Astrocyte of the spinal cord (primary cell): ENCODE measurements at regions not wholly inside any gene's neighbourhood (a gene's known extent, or its start where the extent isn't known, plus 50 kb on each side); places are given as distances from the start of the nearest gene placed in this dataset.
"Not testable (repeated sequence)": the region's sequence is repeated elsewhere in the genome, so short reads cannot be mapped to it uniquely, and the experiment has no call there.

Experiments used
- DNase-seq: peaks from one replicate; pipeline ENCODE4 v3.0.0; 2011; ENCODE audit warnings: low read depth, low spot score
- H3K4me3 ChIP-seq: 2 replicates; pipeline ENCODE4 v1.5.1; 2011; ENCODE audit warnings: low read depth, mild to moderate bottlenecking, low read length, moderate library complexity
- CTCF ChIP-seq: IDR thresholded peaks from 2 replicates; pipeline ENCODE4 v1.5.1; 2012; ENCODE audit warnings: low read depth, mild to moderate bottlenecking, low read length, inconsistent platforms
- in situ Hi-C: cut with HindIII; loops from 2 replicates; pipeline ENCODE4 v1.10.0; 2017; ENCODE audit warnings: low sequenced_read_pairs

DNA sequence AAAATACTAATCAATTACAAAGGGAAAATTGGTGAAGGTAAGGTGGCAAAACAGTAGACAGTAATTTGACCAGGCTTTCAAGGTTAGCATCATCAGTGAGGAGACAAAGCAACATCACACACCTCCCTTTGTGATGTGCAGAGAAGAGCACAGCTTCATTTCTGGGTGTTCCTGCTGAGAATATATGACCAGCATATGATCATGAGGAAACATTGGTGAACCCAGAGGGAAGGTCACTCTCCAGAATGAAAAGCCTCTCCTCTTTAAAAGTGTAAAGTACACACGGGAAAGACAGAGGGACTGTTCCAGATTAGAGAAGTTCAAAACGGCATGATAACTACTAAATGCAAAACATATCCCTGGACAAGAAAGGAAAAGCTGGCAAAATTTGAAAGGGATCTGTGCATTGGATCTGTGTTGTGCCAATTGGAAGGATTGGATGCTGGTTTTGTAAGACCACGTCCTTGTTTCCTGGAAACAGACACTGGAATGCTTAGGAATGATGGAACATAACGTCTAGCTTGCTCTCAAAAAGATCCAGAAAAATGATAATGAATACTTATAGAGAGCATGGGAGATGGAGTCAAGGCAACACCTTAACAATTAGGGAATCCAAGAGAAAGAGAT lies 80.6 kb upstream of the MITF start:
- TF ChIP-seq CTCF: no peak
- in situ Hi-C loops: no loop called here
- DNase-seq: no peak
- H3K4me3 ChIP-seq: no peak overlapping the region

- DNase-seq, in situ Hi-C loops, H3K4me3 ChIP-seq: not testable (repeated sequence)
Measured at GRCh38 chr3:69657030-69657429, 82.2 kb upstream of the MITF start.

GRCh38 chr3:69651765-69652164 lies 87.5 kb upstream of the MITF start:
- no peak for TF ChIP-seq CTCF
- H3K4me3 ChIP-seq: no peak overlapping the region
- in situ Hi-C loops: no loop called here
- DNase-seq: no peak

DNA sequence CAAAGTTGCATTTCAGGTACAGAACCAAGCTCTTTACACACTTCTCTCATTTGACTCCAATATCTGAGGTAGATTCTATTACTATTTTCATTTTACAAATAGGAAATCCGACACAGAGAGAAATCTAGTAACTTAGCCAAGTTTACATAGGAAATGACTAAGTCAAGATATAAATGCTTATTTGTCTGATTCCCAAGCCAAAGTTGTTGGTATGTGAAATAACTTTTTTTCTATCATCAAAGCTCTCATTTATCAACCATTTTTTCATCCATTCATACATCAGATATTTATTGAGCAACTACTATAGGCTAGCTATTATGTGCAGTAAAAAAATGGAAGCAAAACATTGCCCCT lies 89.2 kb upstream of the MITF start:
- in situ Hi-C loops: no loop called here
- no peak overlapping the region for H3K4me3 ChIP-seq
- peak; percentile 46 for DNase-seq
- TF ChIP-seq CTCF: no peak

DNA sequence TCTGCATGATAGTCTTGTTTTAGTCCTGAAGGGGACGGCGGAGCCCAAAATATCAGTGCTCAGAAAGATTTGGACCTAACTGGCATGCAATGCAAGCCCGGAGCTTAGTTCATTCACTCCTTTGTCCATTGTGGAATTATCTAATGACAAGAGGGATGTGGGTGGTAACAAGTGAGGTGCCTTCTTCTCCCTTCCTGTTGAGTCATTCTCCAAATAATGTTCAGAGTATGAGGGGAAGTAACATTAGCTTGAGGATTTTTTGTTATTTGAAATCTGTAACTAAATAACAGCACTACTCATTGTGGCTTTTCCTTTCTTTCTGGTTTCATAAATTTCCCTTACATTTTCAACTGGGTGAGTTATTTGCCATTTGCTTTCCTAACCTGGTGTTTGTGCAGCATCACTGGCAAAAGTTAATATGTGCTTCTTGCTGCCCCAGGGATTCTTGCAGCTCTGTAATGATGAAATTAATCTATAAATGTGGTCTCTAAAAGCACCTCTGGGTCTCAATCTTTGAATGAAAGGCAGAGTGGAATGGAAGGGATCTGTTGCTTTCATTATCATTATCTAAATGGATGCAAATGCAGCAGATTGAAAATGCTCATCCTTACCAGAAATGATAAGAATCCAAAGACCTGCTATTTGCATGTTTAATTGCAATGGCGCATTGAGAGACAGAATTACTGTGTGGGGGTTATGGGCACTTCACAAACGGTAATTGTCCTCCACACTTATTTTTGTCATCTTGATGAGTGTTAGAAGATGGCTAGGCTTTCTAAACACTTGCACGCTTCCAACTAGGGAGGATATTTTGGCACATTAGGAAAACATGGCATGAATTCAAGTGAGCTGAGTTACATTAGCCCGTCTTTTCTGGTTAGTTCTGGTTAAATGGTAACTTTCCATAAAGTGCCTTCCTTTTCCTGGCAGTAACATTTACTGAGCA lies 89.9 kb upstream of the MITF start:
- peak; percentile 54 for DNase-seq
- H3K4me3 ChIP-seq: no peak overlapping the region
- in situ Hi-C loops: no loop called here
- TF ChIP-seq CTCF: no peak

DNA sequence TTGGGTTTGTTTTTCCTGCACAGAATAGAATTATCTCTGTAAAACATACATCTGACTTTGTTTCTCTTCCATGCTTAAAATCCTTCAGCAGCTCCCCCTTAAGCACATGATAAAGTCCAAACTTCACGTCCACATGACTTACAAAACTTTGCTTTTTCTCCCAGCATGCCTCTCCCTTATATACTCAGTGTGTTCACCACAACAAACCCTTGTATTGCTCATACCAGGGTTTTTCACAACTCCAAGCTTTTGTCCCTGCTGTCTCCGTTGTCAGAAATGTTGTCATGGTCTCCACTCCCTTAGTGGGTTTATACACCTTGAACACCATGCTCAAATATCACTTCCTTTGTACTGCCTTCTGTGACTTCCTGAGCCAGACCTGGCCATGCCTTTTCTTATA lies 91.1 kb upstream of the MITF start:
- no peak overlapping the region for H3K4me3 ChIP-seq
- no peak for DNase-seq
- in situ Hi-C loops: no loop called here
- no peak for TF ChIP-seq CTCF

GRCh38 chr3:69647511-69648110 lies 91.7 kb upstream of the MITF start:
- no peak for TF ChIP-seq CTCF
- DNase-seq: no peak
- H3K4me3 ChIP-seq: no peak overlapping the region
- in situ Hi-C loops: no loop called here
